Mucosa of descending colon (tissue), 3 donors: ENCODE measurements at regions not wholly inside any gene's neighbourhood (a gene's known extent, or its start where the extent isn't known, plus 50 kb on each side); places are given as distances from the start of the nearest gene placed in this dataset.

Experiments used
- ATAC-seq: fragments of 200-7000 bp; cut with Tn5 transposase; one replicate; pipeline ENCODE4 v1.9.1; 2020; ENCODE audit warnings: mild to moderate bottlenecking, moderate library complexity
- DNase-seq, 3 donors: peaks; one replicate each; pipeline ENCODE4 v3.0.0-alpha.2; 2020
- H3K36me3 ChIP-seq: fragments of 200-600 bp; one replicate; pipeline ENCODE4 v1.8.0; 2021; ENCODE audit warnings: low read depth, mild to moderate bottlenecking
- H3K4me1 ChIP-seq: fragments of 200-600 bp; one replicate; pipeline ENCODE4 v1.8.0; 2021; ENCODE audit warnings: low read depth, mild to moderate bottlenecking
- H3K4me3 ChIP-seq: fragments of 200-600 bp; one replicate; pipeline ENCODE4 v1.8.0; 2021; ENCODE audit warnings: mild to moderate bottlenecking
- H3K9me3 ChIP-seq: fragments of 200-600 bp; one replicate; pipeline ENCODE4 v1.8.0; 2021; ENCODE audit warnings: mild to moderate bottlenecking
- intact Hi-C, 2 donors: fragments of 100-400 bp; cut with DNase I in 1 of 2; cut with micrococcal nuclease in 1 of 2; formaldehyde crosslinking; loops; one replicate each; pipeline versions ENCODE4 v1.11.0 to v1.11.1; 2022; cut with DNase I, micrococcal nuclease
- TF ChIP-seq, protein P1 (sequence below): fragments of 200-600 bp; IDR thresholded peaks from one replicate; pipeline ENCODE4 v1.8.0; 2022; ENCODE audit warnings: antibody characterized with exemption, mild to moderate bottlenecking
- donor health status: DM: no; HTN: no; CAD: no; lungs with moderate emphysema.
- donor health status: DM: no; HTN: no; CAD: no.
- donor health status: DM: no; HTN: yes; CAD: no.

GRCh38 chr2:107218208-107218607 is 332.2 kb upstream of the ST6GAL2 start:
- Histone ChIP-seq H3K36me3 (no peaks in the 10 kb centered on the region), H3K4me3 (no peak overlapping the region), H3K9me3 (no peaks in the 10 kb centered on the region), H3K4me1 (no peaks in the 10 kb centered on the region)
- intact Hi-C loops = no loop called here
- TF ChIP-seq, protein P1, sequence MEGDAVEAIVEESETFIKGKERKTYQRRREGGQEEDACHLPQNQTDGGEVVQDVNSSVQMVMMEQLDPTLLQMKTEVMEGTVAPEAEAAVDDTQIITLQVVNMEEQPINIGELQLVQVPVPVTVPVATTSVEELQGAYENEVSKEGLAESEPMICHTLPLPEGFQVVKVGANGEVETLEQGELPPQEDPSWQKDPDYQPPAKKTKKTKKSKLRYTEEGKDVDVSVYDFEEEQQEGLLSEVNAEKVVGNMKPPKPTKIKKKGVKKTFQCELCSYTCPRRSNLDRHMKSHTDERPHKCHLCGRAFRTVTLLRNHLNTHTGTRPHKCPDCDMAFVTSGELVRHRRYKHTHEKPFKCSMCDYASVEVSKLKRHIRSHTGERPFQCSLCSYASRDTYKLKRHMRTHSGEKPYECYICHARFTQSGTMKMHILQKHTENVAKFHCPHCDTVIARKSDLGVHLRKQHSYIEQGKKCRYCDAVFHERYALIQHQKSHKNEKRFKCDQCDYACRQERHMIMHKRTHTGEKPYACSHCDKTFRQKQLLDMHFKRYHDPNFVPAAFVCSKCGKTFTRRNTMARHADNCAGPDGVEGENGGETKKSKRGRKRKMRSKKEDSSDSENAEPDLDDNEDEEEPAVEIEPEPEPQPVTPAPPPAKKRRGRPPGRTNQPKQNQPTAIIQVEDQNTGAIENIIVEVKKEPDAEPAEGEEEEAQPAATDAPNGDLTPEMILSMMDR = no peak
- ATAC-seq (no peak), DNase-seq (no peak)

GRCh38 chr2:107222466-107222865 is 336.5 kb upstream of the ST6GAL2 start:
- ATAC-seq (no peak), DNase-seq (no peak)
- Histone ChIP-seq H3K9me3 (no peaks in the 10 kb centered on the region), H3K4me3 (no peak overlapping the region), H3K36me3 (no peaks in the 10 kb centered on the region), H3K4me1 (no peaks in the 10 kb centered on the region)
- TF ChIP-seq, protein P1 = no peak
- intact Hi-C loops = no loop called here

- TF ChIP-seq, protein P1 = no peak
- Histone ChIP-seq H3K9me3 (no peaks in the 10 kb centered on the region), H3K4me3 (no peak overlapping the region), H3K4me1 (no peaks in the 10 kb centered on the region), H3K36me3 (no peaks in the 10 kb centered on the region)
- no peak for ATAC-seq
- intact Hi-C loops = no loop called here
- no peak for DNase-seq
These were observed 349.7 kb upstream of the ST6GAL2 start for GRCh38 chr2:107235491-107236254.

DNA sequence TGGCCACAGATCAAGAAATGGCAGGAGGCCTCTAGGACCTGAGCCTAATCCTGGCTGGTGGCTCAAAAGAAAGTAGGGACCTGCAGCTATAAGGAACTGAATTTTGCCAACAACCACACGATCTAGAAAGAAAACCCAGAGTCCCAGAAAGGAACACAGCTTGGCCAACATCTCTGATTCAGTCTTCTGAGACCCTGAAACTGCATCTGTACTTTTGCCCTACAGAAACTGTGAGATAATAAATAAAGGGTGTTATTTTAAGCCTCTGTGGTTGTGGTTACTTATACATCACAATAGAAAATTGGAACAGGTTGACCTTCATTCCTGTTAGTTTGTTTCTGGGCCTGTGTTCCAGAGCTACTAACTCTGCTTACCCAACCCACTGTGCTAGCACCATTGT is 356.8 kb upstream of the ST6GAL2 start:
- TF ChIP-seq, protein P1 = no peak
- H3K4me3 ChIP-seq = no peak overlapping the region
- DNase-seq = no peak
- H3K9me3 ChIP-seq = no peaks in the 10 kb centered on the region
- H3K36me3 ChIP-seq = no peaks in the 10 kb centered on the region
- ATAC-seq = no peak
- intact Hi-C loops = no loop called here
- no peaks in the 10 kb centered on the region for H3K4me1 ChIP-seq

DNA sequence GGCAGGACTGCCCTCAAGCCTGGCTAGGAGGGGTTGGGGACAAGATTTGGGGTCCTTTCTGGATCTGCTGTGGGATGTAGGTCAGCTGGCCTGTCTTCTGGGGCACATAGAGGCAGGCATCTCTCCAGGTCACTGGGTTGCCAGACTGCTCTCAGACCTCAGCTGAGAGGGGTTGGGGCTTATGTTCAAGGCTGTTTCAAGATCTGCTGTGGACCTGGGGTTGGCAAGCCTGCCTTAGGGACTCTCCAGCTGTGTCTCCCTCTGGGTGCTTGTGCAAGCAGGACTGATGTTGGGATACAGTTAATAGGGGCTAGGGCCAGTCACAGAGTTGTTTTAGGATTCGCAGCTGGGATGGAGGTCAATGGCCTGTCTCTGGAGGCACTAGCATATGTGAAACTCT is 363.0 kb upstream of the ST6GAL2 start:
- TF ChIP-seq, protein P1 = no peak
- Histone ChIP-seq H3K4me3 (no peak overlapping the region), H3K9me3 (no peaks in the 10 kb centered on the region), H3K4me1 (no peaks in the 10 kb centered on the region), H3K36me3 (no peaks in the 10 kb centered on the region)
- intact Hi-C loops = no loop called here
- no peak for ATAC-seq
- DNase-seq = no peak
